Ishikawa (cell line): ENCODE measurements at regions not wholly inside any gene's neighbourhood (a gene's known extent, or its start where the extent isn't known, plus 50 kb on each side); places are given as distances from the start of the nearest gene placed in this dataset.

Experiments used
- CEBPB ChIP-seq: IDR thresholded peaks from 2 replicates; pipeline ENCODE4 v1.6.1; 2012
- CREB1 ChIP-seq: IDR thresholded peaks from 2 replicates; pipeline ENCODE4 v1.6.1; 2012; ENCODE audit warnings: low read depth
- EGR1 ChIP-seq: IDR thresholded peaks from 2 replicates; pipeline ENCODE4 v1.6.1; 2012
- EP300 ChIP-seq: IDR thresholded peaks from 2 replicates; pipeline ENCODE4 v1.6.1; 2012; ENCODE audit warnings: borderline replicate concordance
- FOXM1 ChIP-seq: IDR thresholded peaks from 2 replicates; pipeline ENCODE4 v1.6.1; 2012; ENCODE audit warnings: low read depth, borderline replicate concordance
- NFIC ChIP-seq: IDR thresholded peaks from 2 replicates; pipeline ENCODE4 v1.6.1; 2012
- RAD21 ChIP-seq: IDR thresholded peaks from 2 replicates; pipeline ENCODE4 v1.6.1; 2012; ENCODE audit warnings: low read depth
- TAF1 ChIP-seq: IDR thresholded peaks from 2 replicates; pipeline ENCODE4 v1.6.1; 2012; ENCODE audit warnings: low read depth, mild to moderate bottlenecking
- TCF12 ChIP-seq: IDR thresholded peaks from 2 replicates; pipeline ENCODE4 v1.6.1; 2012; ENCODE audit warnings: low read depth
- TEAD4 ChIP-seq: IDR thresholded peaks from 2 replicates; pipeline ENCODE4 v1.6.1; 2012
- YY1 ChIP-seq: IDR thresholded peaks from 2 replicates; pipeline ENCODE4 v1.6.1; 2012; ENCODE audit warnings: low read depth
- ZBTB7A ChIP-seq: IDR thresholded peaks from 2 replicates; pipeline ENCODE4 v1.6.1; 2012; ENCODE audit warnings: low read depth
- TF ChIP-seq, protein P1 (sequence below): IDR thresholded peaks from 2 replicates; pipeline ENCODE4 v1.6.1; 2012; ENCODE audit warnings: low read depth, mild to moderate bottlenecking
- TF ChIP-seq, protein P2 (sequence below): IDR thresholded peaks from 2 replicates; pipeline ENCODE4 v1.6.1; 2012
- TF ChIP-seq, protein P3 (sequence below): IDR thresholded peaks from 2 replicates; pipeline ENCODE4 v1.6.1; 2012

DNA sequence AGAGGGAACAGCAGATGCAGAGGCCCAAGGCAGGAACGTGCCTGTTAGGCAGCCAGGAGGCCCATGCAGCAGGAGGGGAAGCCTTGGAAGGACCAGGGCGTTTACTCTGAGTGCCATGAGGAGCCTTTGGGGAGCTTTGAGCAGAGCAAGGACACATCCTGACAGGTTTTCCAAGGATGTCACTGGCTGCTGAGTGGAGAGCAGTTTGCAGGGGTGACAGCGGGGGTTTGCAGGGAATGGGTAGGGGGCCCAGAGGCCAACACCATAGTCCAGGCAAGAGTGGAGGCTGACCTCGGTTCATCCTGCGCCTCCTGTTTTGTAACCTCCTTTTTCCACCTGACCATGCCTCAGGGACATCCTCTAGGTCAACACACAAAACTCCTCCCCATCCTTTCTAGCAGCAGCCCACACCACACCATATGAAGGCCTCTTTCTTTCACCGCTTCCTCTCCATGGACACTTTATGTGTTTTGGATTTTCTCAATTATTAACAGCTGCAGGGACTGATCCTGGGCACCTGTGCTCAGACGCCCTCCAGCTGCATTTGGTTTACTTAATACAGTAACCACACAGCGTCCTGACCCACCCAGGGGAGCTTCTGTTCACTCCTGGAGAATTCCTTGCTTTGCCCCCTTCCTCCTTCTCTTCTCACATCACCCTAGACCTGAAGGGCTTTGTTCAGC, 528.5 kb downstream of the MATN1 start:
- TF ChIP-seq, protein P1, sequence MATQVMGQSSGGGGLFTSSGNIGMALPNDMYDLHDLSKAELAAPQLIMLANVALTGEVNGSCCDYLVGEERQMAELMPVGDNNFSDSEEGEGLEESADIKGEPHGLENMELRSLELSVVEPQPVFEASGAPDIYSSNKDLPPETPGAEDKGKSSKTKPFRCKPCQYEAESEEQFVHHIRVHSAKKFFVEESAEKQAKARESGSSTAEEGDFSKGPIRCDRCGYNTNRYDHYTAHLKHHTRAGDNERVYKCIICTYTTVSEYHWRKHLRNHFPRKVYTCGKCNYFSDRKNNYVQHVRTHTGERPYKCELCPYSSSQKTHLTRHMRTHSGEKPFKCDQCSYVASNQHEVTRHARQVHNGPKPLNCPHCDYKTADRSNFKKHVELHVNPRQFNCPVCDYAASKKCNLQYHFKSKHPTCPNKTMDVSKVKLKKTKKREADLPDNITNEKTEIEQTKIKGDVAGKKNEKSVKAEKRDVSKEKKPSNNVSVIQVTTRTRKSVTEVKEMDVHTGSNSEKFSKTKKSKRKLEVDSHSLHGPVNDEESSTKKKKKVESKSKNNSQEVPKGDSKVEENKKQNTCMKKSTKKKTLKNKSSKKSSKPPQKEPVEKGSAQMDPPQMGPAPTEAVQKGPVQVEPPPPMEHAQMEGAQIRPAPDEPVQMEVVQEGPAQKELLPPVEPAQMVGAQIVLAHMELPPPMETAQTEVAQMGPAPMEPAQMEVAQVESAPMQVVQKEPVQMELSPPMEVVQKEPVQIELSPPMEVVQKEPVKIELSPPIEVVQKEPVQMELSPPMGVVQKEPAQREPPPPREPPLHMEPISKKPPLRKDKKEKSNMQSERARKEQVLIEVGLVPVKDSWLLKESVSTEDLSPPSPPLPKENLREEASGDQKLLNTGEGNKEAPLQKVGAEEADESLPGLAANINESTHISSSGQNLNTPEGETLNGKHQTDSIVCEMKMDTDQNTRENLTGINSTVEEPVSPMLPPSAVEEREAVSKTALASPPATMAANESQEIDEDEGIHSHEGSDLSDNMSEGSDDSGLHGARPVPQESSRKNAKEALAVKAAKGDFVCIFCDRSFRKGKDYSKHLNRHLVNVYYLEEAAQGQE, result no peak
- TF ChIP-seq RAD21, result no peak
- TF ChIP-seq CEBPB, result no peak
- TF ChIP-seq EGR1, result no peak
- TF ChIP-seq YY1, result no peak
- no peak for TF ChIP-seq EP300
- no peak for TF ChIP-seq FOXM1
- no peak for TF ChIP-seq TEAD4
- TF ChIP-seq NFIC, result no peak
- TF ChIP-seq TCF12, result no peak
- TF ChIP-seq, protein P2, sequence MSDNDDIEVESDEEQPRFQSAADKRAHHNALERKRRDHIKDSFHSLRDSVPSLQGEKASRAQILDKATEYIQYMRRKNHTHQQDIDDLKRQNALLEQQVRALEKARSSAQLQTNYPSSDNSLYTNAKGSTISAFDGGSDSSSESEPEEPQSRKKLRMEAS, result no peak
- TF ChIP-seq CREB1, result no peak
- no peak for TF ChIP-seq ZBTB7A
- TF ChIP-seq, protein P3, sequence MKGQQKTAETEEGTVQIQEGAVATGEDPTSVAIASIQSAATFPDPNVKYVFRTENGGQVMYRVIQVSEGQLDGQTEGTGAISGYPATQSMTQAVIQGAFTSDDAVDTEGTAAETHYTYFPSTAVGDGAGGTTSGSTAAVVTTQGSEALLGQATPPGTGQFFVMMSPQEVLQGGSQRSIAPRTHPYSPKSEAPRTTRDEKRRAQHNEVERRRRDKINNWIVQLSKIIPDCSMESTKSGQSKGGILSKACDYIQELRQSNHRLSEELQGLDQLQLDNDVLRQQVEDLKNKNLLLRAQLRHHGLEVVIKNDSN, result no peak
- no peak for TF ChIP-seq TAF1

DNA sequence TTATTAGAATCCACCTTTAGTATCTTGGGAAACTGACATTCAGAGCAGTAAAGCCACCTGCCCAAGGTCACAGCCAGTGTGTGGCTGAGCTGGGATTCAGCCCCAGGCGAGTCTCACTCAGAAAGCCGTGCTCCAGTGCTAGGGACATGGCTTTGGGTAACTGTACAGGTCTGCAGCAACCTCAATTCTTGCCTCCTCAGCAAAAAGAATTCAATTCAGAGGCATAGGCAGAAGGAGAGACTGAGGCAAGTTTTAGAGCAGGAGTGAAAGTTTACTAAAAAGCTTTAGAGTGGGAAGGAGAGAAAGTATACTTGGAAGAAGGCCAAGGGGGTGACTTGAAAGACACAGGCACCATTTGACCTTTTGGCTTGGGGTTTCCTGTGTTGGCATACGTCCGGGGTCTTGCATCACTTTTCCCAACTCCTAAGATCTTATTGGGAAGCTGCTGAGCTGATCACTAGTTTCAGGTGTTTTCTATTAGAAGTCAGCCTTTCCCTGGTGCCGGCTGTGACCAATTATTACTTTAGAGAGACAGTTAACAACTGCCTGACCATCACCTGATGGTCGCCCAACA, 529.3 kb downstream of the MATN1 start:
- TF ChIP-seq, protein P3, result no peak
- TF ChIP-seq RAD21, result no peak
- no peak for TF ChIP-seq NFIC
- no peak for TF ChIP-seq ZBTB7A
- TF ChIP-seq, protein P2, result no peak
- no peak for TF ChIP-seq CREB1
- no peak for TF ChIP-seq TEAD4
- no peak for TF ChIP-seq FOXM1
- TF ChIP-seq EP300, result no peak
- no peak for TF ChIP-seq TAF1
- no peak for TF ChIP-seq TCF12

DNA sequence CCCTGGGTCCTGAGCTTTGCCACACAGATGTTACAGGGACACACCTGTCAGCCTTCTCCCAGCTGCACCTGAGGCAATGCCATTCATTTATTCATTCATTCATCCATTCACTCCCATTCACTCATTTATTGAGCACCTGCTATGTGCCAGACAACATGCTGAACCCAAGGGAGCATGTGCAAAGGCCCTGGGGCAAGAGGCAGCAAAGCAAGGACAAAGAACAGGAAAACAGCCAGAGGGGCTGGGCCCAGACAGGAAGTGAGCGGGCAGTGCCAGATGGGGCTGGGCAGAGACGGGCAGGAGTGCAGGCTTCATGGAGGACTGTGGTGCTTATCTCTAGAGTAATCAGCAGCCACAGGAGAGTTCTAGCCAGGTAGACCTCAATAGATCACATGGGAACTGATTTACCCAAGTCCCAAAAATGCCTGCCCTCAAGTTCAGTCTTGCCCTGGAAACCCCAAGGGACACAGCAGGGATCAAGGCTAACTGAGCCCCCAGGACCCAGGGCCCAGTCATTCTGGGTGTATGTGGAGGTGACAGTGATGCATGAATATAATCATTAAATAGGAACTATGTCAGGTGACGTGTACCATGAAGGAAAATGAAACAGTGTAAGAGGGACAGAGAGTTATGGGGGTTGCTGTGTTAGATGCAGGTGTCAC, 530.3 kb downstream of the MATN1 start:
- TF ChIP-seq, protein P3, result no peak
- TF ChIP-seq YY1, result no peak
- TF ChIP-seq, protein P1, result no peak
- TF ChIP-seq RAD21, result no peak
- TF ChIP-seq EGR1, result no peak
- no peak for TF ChIP-seq EP300
- TF ChIP-seq CEBPB, result no peak
- TF ChIP-seq NFIC, result no peak
- no peak for TF ChIP-seq TAF1
- TF ChIP-seq TEAD4, result no peak
- no peak for TF ChIP-seq FOXM1
- no peak for TF ChIP-seq ZBTB7A

DNA sequence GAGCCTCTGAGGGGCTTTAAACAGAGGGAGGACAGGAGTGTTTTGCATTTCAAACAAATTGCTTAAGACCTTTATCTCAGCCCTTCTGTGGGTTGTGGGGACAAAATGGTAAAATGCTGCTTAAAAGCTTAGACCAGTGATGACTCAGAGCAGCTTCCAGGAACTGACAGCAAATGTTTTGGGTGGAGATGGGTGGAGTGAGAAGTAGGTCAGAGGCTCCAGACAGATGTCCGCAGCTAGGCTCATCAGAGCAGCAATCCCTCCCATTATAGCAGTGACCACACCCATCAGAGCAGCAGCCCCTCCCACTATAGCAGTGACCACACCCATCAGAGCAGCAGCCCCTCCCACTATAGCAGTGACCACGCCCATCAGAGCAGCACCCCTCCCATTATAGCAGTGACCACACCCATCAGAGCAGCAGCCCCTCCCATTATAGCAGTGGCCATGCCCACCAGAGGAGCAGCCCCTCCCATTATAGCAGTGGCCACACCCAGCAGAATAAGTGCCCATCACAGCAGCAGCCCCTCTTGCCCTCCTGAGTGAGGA, 532.2 kb downstream of the MATN1 start:
- TF ChIP-seq ZBTB7A, result no peak
- no peak for TF ChIP-seq CREB1
- TF ChIP-seq, protein P2, result no peak
- TF ChIP-seq EP300, result no peak
- TF ChIP-seq TCF12, result no peak
- TF ChIP-seq, protein P3, result no peak
- TF ChIP-seq TEAD4, result no peak
- TF ChIP-seq, protein P1, result no peak
- no peak for TF ChIP-seq CEBPB
- TF ChIP-seq YY1, result no peak
- no peak for TF ChIP-seq NFIC
- no peak for TF ChIP-seq FOXM1
- TF ChIP-seq TAF1, result no peak
- TF ChIP-seq EGR1, result no peak
- TF ChIP-seq RAD21, result no peak
